ENCODE measurements at regions not wholly inside any gene's neighbourhood (a gene's known extent, or its start where the extent isn't known, plus 50 kb on each side); places are given as distances from the start of the nearest gene placed in this dataset.

DNA sequence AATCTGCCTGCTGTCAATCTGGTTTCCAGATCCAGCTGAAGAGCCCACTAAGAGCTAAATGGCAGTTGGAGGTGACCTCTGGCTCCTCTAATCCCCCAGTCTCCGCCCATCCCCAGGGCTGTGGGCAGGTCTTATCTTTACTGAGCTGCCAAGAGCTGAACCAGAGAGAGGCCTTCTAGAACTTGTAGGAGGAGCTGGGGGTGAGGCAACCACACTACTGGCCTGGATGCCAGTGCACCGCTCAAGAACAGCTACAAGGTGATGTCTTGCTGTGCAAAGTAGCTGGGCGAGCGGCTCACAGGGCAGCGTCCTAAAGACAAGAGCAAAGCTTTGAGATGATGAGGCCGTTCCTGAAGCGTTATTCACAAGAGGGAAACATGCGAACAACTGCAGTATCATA, 374.6 kb downstream of the CTTN start:
- CTCF ChIA-PET, result no interaction called here
- no peaks in the 10 kb centered on the region for H3K4me1 Mint-ChIP-seq (ENCODE audit: low read depth, unreplicated experiment)
- intact Hi-C loops (cut with micrococcal nuclease; ENCODE audit: unreplicated experiment), result no loop called here
- H3K36me3 Mint-ChIP-seq (ENCODE audit: insufficient read depth, unreplicated experiment), result peaks cover 9% of the 10 kb centered on the region
- peaks cover 4% of the 10 kb centered on the region for H3K9me3 Mint-ChIP-seq (ENCODE audit: low read depth, unreplicated experiment)
- BruUV-seq (replicated peaks), result no TSS peak
- DNase-seq, result no peak
- TF ChIP-seq, protein P1, sequence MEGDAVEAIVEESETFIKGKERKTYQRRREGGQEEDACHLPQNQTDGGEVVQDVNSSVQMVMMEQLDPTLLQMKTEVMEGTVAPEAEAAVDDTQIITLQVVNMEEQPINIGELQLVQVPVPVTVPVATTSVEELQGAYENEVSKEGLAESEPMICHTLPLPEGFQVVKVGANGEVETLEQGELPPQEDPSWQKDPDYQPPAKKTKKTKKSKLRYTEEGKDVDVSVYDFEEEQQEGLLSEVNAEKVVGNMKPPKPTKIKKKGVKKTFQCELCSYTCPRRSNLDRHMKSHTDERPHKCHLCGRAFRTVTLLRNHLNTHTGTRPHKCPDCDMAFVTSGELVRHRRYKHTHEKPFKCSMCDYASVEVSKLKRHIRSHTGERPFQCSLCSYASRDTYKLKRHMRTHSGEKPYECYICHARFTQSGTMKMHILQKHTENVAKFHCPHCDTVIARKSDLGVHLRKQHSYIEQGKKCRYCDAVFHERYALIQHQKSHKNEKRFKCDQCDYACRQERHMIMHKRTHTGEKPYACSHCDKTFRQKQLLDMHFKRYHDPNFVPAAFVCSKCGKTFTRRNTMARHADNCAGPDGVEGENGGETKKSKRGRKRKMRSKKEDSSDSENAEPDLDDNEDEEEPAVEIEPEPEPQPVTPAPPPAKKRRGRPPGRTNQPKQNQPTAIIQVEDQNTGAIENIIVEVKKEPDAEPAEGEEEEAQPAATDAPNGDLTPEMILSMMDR (IDR thresholded peaks at IDR 0.05; ENCODE audit: unreplicated experiment), result no peak
- H3K4me3 Mint-ChIP-seq (ENCODE audit: low read depth, unreplicated experiment), result no peak overlapping the region
- H3K27ac Mint-ChIP-seq (ENCODE audit: unreplicated experiment), result no peak overlapping the region
- no peaks in the 10 kb centered on the region for H3K27me3 Mint-ChIP-seq (ENCODE audit: unreplicated experiment)

DNA sequence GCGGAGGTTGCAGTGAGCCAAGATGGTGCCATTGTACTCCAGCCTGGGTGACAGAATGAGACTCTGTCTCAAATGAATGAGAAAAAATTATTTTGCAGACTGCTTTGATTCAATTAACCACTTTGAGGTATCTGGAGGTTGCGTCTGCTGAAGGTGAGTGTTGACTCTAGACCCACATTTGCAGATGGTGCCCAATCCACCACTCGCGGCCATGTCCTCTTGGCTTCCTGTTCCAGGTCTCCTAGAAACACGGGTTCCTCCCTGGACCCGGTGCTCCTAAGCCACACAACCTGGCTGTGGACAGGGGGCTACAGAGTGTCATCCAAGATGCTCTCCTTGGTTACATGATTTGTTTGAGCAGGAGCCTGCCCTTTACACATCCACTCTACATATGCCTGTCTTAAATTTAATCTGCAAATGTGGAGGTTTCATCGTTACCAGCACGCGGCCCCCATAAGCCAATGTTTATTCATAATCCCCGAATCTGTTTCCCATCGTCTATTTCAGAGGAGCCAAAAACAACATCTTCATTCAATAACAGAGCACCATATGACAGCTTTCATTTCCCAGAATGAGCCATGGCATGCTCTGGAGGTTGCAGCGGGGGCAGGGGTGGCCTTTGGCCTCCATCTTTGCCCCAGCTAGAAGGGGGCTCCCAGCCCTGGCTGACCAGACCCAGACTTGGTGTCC, 377.2 kb downstream of the CTTN start:
- intact Hi-C loops (cut with micrococcal nuclease; ENCODE audit: unreplicated experiment), result no loop called here
- H3K9me3 Mint-ChIP-seq (ENCODE audit: low read depth, unreplicated experiment), result peaks cover 4% of the 10 kb centered on the region
- no peak overlapping the region for H3K27ac Mint-ChIP-seq (ENCODE audit: unreplicated experiment)
- TF ChIP-seq, protein P1 (IDR thresholded peaks at IDR 0.05; ENCODE audit: unreplicated experiment), result no peak
- CTCF ChIA-PET, result no interaction called here
- H3K36me3 Mint-ChIP-seq (ENCODE audit: insufficient read depth, unreplicated experiment), result peaks cover 9% of the 10 kb centered on the region
- no peak overlapping the region for H3K4me3 Mint-ChIP-seq (ENCODE audit: low read depth, unreplicated experiment)
- DNase-seq, result no peak
- H3K4me1 Mint-ChIP-seq (ENCODE audit: low read depth, unreplicated experiment), result no peaks in the 10 kb centered on the region
- BruUV-seq (replicated peaks), result no TSS peak
- no peaks in the 10 kb centered on the region for H3K27me3 Mint-ChIP-seq (ENCODE audit: unreplicated experiment)

DNA sequence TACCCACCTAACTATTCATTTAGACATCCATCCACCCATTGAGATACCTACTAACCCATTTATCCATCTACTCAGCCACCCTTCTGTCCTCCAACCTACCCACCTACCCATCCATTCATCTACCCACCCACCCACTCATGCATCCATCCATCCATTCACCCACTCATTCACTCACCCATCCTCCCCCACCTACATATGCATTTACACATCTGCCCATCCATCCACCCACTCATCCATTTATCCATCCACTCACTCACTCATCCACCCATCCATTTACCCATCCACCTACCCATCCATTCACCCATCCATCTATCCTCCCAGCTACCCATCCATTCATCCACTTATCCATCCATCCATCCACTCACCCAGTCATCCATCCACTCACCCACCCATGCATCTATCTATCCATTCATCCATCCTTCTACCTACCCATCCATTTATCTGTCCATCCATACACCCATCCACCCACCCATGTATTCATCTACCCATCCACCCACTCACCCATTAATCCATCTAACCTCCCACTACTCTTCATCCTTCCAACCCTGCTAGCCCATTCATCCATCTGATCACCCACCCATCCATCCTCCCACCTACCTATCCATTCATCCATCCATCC, 378.7 kb downstream of the CTTN start:
- intact Hi-C loops (cut with micrococcal nuclease; ENCODE audit: unreplicated experiment), result no loop called here
- CTCF ChIA-PET, result no interaction called here
- Mint-ChIP-seq H3K36me3 (ENCODE audit: insufficient read depth, unreplicated experiment) (peaks cover 9% of the 10 kb centered on the region), H3K4me3 (ENCODE audit: low read depth, unreplicated experiment) (no peak overlapping the region), H3K27me3 (ENCODE audit: unreplicated experiment) (no peaks in the 10 kb centered on the region), H3K4me1 (ENCODE audit: low read depth, unreplicated experiment) (no peaks in the 10 kb centered on the region), H3K9me3 (ENCODE audit: low read depth, unreplicated experiment) (peaks cover 4% of the 10 kb centered on the region), H3K27ac (ENCODE audit: unreplicated experiment) (no peak overlapping the region)
- no TSS peak for BruUV-seq (replicated peaks)
- DNase-seq, result no peak
- TF ChIP-seq, protein P1 (IDR thresholded peaks at IDR 0.05; ENCODE audit: unreplicated experiment), result no peak

DNA sequence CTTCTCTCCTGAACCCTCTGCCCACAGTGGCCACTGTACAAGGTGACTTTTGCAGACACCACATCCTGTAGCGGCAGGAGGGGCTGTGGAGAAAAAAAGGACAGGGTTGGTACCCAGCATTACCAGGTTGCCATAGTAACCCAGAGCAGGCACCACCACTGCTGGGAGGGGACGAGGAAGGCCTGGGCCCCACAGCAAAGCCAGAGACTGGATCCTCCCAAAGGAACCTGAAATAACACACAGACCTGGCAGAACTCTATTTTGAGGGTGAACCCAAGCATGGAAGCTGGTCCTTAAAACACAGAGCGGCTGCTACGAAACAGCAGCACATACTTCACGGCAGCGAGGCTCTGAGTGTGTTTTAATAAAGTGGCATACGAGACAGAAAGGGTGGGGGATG, 380.6 kb downstream of the CTTN start:
- DNase-seq, result no peak
- Mint-ChIP-seq H3K36me3 (ENCODE audit: insufficient read depth, unreplicated experiment) (peaks cover 7% of the 10 kb centered on the region), H3K9me3 (ENCODE audit: low read depth, unreplicated experiment) (peaks cover 2% of the 10 kb centered on the region), H3K27me3 (ENCODE audit: unreplicated experiment) (no peaks in the 10 kb centered on the region), H3K4me1 (ENCODE audit: low read depth, unreplicated experiment) (no peaks in the 10 kb centered on the region), H3K27ac (ENCODE audit: unreplicated experiment) (no peak overlapping the region), H3K4me3 (ENCODE audit: low read depth, unreplicated experiment) (no peak overlapping the region)
- TF ChIP-seq, protein P1 (IDR thresholded peaks at IDR 0.05; ENCODE audit: unreplicated experiment), result no peak
- no TSS peak for BruUV-seq (replicated peaks)
- CTCF ChIA-PET, result no interaction called here
- intact Hi-C loops (cut with micrococcal nuclease; ENCODE audit: unreplicated experiment), result no loop called here

Measured in Calu3 (cell line).